ENCODE measurements at regions not wholly inside any gene's neighbourhood (a gene's known extent, or its start where the extent isn't known, plus 50 kb on each side); places are given as distances from the start of the nearest gene placed in this dataset.
"Not testable (repeated sequence)": the region's sequence is repeated elsewhere in the genome, so short reads cannot be mapped to it uniquely, and the experiment has no call there.

- intact Hi-C loops (cut with micrococcal nuclease) = loop anchor here (1.0 kb wide), 1 partner anchor 373 kb away; no protein-coding TSS in a partner anchor
Observed at GRCh38 chr4:86522349-86522748, 71.8 kb upstream of the PTPN13 start.

DNA sequence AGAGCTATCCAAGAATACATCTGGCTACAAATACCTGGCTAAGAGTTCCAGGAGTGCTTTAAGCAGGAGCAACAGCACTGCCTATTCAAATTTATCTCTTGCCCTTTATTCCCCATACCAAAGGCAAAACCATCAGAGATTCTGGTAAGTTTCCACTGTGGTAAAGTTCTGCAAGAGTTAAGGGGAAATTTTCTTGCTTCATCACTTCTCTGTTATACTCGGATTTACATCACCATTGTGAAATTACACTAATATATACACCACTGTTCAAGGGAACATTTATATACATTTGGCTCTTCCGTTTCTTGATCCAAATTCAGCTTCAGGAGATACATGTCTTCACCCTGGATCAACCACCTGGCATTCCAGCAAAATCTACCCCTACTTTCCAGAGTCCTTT, 70.8 kb upstream of the PTPN13 start:
- intact Hi-C loops (cut with micrococcal nuclease) = no loop called here

GRCh38 chr4:86527713-86528112, 66.4 kb upstream of the PTPN13 start:
- intact Hi-C loops (cut with micrococcal nuclease) = not testable (repeated sequence)

- intact Hi-C loops (cut with micrococcal nuclease) = no loop called here
Observed at GRCh38 chr4:86529436-86529835, 64.7 kb upstream of the PTPN13 start.

- intact Hi-C loops (cut with micrococcal nuclease) = no loop called here
Observed at GRCh38 chr4:86530183-86530582, 63.9 kb upstream of the PTPN13 start.

- intact Hi-C loops (cut with micrococcal nuclease) = no loop called here
Observed at GRCh38 chr4:86531440-86531839, 62.7 kb upstream of the PTPN13 start.

DNA sequence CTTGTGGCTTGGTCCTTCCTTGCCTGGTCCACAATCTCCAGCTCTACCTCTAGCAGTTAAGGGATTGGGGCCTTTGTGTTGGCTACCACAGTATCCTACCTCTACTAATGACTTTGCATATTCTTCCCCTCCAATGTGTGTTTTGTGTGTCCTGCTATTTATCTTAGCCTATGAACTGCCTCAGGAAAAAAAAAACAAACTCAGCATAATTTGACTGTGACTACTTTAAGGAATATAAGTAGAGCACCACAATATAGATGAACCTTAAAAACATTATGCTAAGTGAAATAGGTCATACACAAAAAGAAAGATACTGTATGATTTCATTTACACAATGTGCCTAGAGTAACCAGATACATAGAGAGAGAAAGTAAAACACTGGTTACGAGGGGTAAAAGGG, 61.3 kb upstream of the PTPN13 start:
- intact Hi-C loops (cut with micrococcal nuclease) = no loop called here

GRCh38 chr4:86536151-86536550, 58.0 kb upstream of the PTPN13 start:
- intact Hi-C loops (cut with micrococcal nuclease) = no loop called here

GRCh38 chr4:86542319-86543027, 51.6 kb upstream of the PTPN13 start:
- intact Hi-C loops (cut with micrococcal nuclease) = no loop called here

- intact Hi-C loops (cut with micrococcal nuclease) = no loop called here
Observed at GRCh38 chr4:86543080-86543479, 51.0 kb upstream of the PTPN13 start.

- intact Hi-C loops (cut with micrococcal nuclease) = loop anchor here (1.0 to 2.0 kb wide), 2 partner anchors 11 to 463 kb away; no protein-coding TSS in a partner anchor
Observed at GRCh38 chr4:86543560-86544309, 50.4 kb upstream of the PTPN13 start.

- intact Hi-C loops (cut with micrococcal nuclease) = loop anchor here (1.0 to 2.0 kb wide), 2 partner anchors 10 to 462 kb away; no protein-coding TSS in a partner anchor
Observed at GRCh38 chr4:86544310-86544966, 49.7 kb upstream of the PTPN13 start.
